Vagina (tissue), 2 donors: ENCODE measurements at regions not wholly inside any gene's neighbourhood (a gene's known extent, or its start where the extent isn't known, plus 50 kb on each side); places are given as distances from the start of the nearest gene placed in this dataset.

Experiments used
- CTCF ChIP-seq, 3 experiments: fragments of 450-650 bp in 2 of 3; fragments of 200-600 bp in 1 of 3; sonication (generic) in 1 of 3; IDR thresholded peaks; one replicate each; pipeline ENCODE4 v1.5.1; 2017 to 2019; ENCODE audit warnings: antibody characterized with exemption in 3 of 3, mild to moderate bottlenecking in 2 of 3, moderate library complexity in 2 of 3
- POLR2A ChIP-seq, 2 donors: fragments of 450-650 bp; IDR thresholded peaks; one replicate each; pipeline ENCODE4 v1.6.1; 2017; ENCODE audit warnings: antibody characterized with exemption in 2 of 2, mild to moderate bottlenecking in 2 of 2, moderate library complexity in 2 of 2
- POLR2AphosphoS5 ChIP-seq, 2 donors: sonication (generic); formaldehyde crosslinking; IDR thresholded peaks; one replicate each; pipeline ENCODE4 v1.9.0; 2017; ENCODE audit warnings: antibody characterized with exemption in 2 of 2, mild to moderate bottlenecking in 2 of 2, low read depth in 1 of 2; ENCODE audit not compliant: insufficient read depth in 1 of 2

- no peak for TF ChIP-seq POLR2A (IDR thresholded peaks at IDR 0.05)
- TF ChIP-seq CTCF (IDR thresholded peaks at IDR 0.05): no peak
- no peak for TF ChIP-seq POLR2AphosphoS5 (IDR thresholded peaks at IDR 0.05; ENCODE audit: insufficient read depth in 1 of 2, low read depth in 1 of 2)
These were observed 493.6 kb upstream of the MDFIC2 start for GRCh38 chr3:70806021-70806420.
